ENCODE measurements at regions not wholly inside any gene's neighbourhood (a gene's known extent, or its start where the extent isn't known, plus 50 kb on each side); places are given as distances from the start of the nearest gene placed in this dataset.

DNA sequence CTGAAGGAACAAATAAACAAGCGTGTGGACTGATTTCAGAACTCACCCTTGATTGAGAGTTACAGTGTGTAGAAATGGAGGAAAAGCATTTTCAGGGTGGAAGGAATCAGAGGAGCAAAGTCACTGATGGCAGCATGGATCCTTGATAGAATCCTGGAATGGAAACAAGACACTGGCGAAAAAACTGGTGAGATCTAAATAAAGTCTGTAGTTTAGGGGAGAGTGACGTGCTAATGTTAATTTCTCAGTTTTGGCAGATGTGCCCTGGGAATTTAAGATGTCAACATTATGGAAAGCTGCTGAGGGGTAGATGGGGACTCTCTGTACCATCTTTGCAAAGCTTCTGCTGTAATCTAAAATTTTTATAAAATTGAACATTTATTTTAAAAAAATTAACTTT is 378.0 kb downstream of the UQCRFS1 start:
- TF ChIP-seq, protein P1, sequence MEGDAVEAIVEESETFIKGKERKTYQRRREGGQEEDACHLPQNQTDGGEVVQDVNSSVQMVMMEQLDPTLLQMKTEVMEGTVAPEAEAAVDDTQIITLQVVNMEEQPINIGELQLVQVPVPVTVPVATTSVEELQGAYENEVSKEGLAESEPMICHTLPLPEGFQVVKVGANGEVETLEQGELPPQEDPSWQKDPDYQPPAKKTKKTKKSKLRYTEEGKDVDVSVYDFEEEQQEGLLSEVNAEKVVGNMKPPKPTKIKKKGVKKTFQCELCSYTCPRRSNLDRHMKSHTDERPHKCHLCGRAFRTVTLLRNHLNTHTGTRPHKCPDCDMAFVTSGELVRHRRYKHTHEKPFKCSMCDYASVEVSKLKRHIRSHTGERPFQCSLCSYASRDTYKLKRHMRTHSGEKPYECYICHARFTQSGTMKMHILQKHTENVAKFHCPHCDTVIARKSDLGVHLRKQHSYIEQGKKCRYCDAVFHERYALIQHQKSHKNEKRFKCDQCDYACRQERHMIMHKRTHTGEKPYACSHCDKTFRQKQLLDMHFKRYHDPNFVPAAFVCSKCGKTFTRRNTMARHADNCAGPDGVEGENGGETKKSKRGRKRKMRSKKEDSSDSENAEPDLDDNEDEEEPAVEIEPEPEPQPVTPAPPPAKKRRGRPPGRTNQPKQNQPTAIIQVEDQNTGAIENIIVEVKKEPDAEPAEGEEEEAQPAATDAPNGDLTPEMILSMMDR (IDR thresholded peaks at IDR 0.05; ENCODE audit: extremely low read depth in 1 of 2, insufficient read depth in 1 of 2, low read depth in 1 of 2, low read length in 2 of 2), result no peak
- no peak for TF ChIP-seq POLR2A (IDR thresholded peaks at IDR 0.05; ENCODE audit: low read depth, low read length)

Data from endothelial cell of umbilical vein (primary cell).